ENCODE measurements at regions not wholly inside any gene's neighbourhood (a gene's known extent, or its start where the extent isn't known, plus 50 kb on each side); places are given as distances from the start of the nearest gene placed in this dataset.

- Histone ChIP-seq H3K36me3 (no peaks in the 10 kb centered on the region), H3K4me1 (peaks cover 0 to 11% (median 0%) of the 10 kb centered on the region in 3 donors), H3K27ac (peak overlapping the region in 3 of 4 donors; percentile 18 to 44 (median 42)), H3K4me3 (no peak overlapping the region), H3K9me3 (no peaks in the 10 kb centered on the region), H3K27me3 (no peaks in the 10 kb centered on the region)
- WGBS, 2 donors (ENCODE audit: low coverage in 1 of 2), result 19 to 26% methylated on average over 3 of the region's 3 CpGs
- no peak for TF ChIP-seq POLR2A (IDR thresholded peaks at IDR 0.05)
- TF ChIP-seq POLR2AphosphoS5 (IDR thresholded peaks at IDR 0.05), result no peak
- TF ChIP-seq EP300 (IDR thresholded peaks at IDR 0.05), result no peak
- no peak for TF ChIP-seq CTCF (IDR thresholded peaks at IDR 0.05)
- ATAC-seq, result no peak
These were observed 296.6 kb upstream of the PRICKLE1 start for GRCh38 chr12:42886160-42886559.

DNA sequence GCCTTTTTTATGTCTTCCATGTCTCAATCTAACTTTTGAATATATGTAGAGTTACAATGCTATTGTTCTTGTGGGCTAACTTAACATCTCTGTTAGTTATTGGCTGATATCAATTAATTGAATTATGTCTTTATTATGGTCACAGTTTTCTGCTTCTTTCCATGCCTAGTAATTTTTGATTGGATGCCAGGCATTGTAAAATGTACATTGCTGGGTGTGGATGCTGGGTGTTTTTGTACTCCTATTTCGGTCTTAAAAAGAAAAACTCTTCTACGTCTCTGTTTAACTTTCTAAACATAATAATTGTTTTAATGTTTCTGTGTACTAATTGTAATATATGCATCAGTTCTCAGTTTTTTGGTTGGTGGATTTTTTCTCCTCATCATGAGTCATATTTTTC lies 296.1 kb upstream of the PRICKLE1 start:
- ATAC-seq, result no peak
- no peaks in the 10 kb centered on the region for H3K9me3 ChIP-seq
- 46 to 47% methylated on average over 2 of the region's 2 CpGs for WGBS, 2 donors (ENCODE audit: low coverage in 1 of 2)
- H3K4me3 ChIP-seq, result no peak overlapping the region
- H3K27me3 ChIP-seq, result no peaks in the 10 kb centered on the region
- no peak for TF ChIP-seq CTCF (IDR thresholded peaks at IDR 0.05)
- TF ChIP-seq POLR2AphosphoS5 (IDR thresholded peaks at IDR 0.05), result no peak
- no peak for TF ChIP-seq EP300 (IDR thresholded peaks at IDR 0.05)
- TF ChIP-seq POLR2A (IDR thresholded peaks at IDR 0.05), result no peak
- H3K27ac ChIP-seq, result peak overlapping the region in 1 of 4 donors; percentile 44
- H3K4me1 ChIP-seq, result peaks cover 0 to 11% (median 0%) of the 10 kb centered on the region in 3 donors
- H3K36me3 ChIP-seq, result no peaks in the 10 kb centered on the region

- ATAC-seq, result no peak
- Histone ChIP-seq H3K4me3 (no peak overlapping the region), H3K9me3 (no peaks in the 10 kb centered on the region), H3K27me3 (no peaks in the 10 kb centered on the region), H3K36me3 (no peaks in the 10 kb centered on the region), H3K4me1 (peaks cover 0 to 11% (median 0%) of the 10 kb centered on the region in 3 donors), H3K27ac (no peak overlapping the region)
- 97% methylated on average over 4 of the region's 4 CpGs; no CpG with 5 or more reads in 1 of the 2 donors for WGBS, 2 donors (ENCODE audit: low coverage in 1 of 2)
- no peak for TF ChIP-seq EP300 (IDR thresholded peaks at IDR 0.05)
- TF ChIP-seq POLR2A (IDR thresholded peaks at IDR 0.05), result no peak
- TF ChIP-seq POLR2AphosphoS5 (IDR thresholded peaks at IDR 0.05), result no peak
- no peak for TF ChIP-seq CTCF (IDR thresholded peaks at IDR 0.05)
These were observed 294.6 kb upstream of the PRICKLE1 start for GRCh38 chr12:42884116-42884515.

- ATAC-seq, result no peak
- no peaks in the 10 kb centered on the region for H3K27me3 ChIP-seq
- H3K36me3 ChIP-seq, result no peaks in the 10 kb centered on the region
- TF ChIP-seq CTCF (IDR thresholded peaks at IDR 0.05) (no peak), EP300 (IDR thresholded peaks at IDR 0.05) (no peak), POLR2AphosphoS5 (IDR thresholded peaks at IDR 0.05) (no peak), POLR2A (IDR thresholded peaks at IDR 0.05) (no peak)
- 85 to 97% methylated on average over 5 of the region's 5 CpGs for WGBS, 2 donors (ENCODE audit: low coverage in 1 of 2)
- H3K4me3 ChIP-seq, result no peak overlapping the region
- H3K9me3 ChIP-seq, result no peaks in the 10 kb centered on the region
- no peaks in the 10 kb centered on the region for H3K4me1 ChIP-seq
- no peak overlapping the region for H3K27ac ChIP-seq
These were observed 283.9 kb upstream of the PRICKLE1 start for GRCh38 chr12:42873401-42873800.

GRCh38 chr12:42871816-42872215 lies 282.3 kb upstream of the PRICKLE1 start:
- TF ChIP-seq POLR2AphosphoS5 (IDR thresholded peaks at IDR 0.05) (no peak), POLR2A (IDR thresholded peaks at IDR 0.05) (no peak), CTCF (IDR thresholded peaks at IDR 0.05) (no peak), EP300 (IDR thresholded peaks at IDR 0.05) (no peak)
- no peaks in the 10 kb centered on the region for H3K27me3 ChIP-seq
- ATAC-seq, result no peak
- H3K4me1 ChIP-seq, result no peaks in the 10 kb centered on the region
- no peak overlapping the region for H3K4me3 ChIP-seq
- H3K9me3 ChIP-seq, result no peaks in the 10 kb centered on the region
- WGBS, 2 donors (ENCODE audit: low coverage in 1 of 2), result 71 to 80% methylated on average over 3 of the region's 3 CpGs
- no peak overlapping the region for H3K27ac ChIP-seq
- no peaks in the 10 kb centered on the region for H3K36me3 ChIP-seq
